ENCODE measurements at regions not wholly inside any gene's neighbourhood (a gene's known extent, or its start where the extent isn't known, plus 50 kb on each side); places are given as distances from the start of the nearest gene placed in this dataset.
A peak's percentile ranks its signal among the peaks of the same experiment; 100 is the strongest.

- TF ChIP-seq, protein P1, sequence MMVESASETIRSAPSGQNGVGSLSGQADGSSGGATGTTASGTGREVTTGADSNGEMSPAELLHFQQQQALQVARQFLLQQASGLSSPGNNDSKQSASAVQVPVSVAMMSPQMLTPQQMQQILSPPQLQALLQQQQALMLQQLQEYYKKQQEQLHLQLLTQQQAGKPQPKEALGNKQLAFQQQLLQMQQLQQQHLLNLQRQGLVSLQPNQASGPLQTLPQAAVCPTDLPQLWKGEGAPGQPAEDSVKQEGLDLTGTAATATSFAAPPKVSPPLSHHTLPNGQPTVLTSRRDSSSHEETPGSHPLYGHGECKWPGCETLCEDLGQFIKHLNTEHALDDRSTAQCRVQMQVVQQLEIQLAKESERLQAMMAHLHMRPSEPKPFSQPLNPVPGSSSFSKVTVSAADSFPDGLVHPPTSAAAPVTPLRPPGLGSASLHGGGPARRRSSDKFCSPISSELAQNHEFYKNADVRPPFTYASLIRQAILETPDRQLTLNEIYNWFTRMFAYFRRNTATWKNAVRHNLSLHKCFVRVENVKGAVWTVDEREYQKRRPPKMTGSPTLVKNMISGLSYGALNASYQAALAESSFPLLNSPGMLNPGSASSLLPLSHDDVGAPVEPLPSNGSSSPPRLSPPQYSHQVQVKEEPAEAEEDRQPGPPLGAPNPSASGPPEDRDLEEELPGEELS (CRISPR knock-in tag; IDR thresholded peaks at IDR 0.05; ENCODE audit: borderline replicate concordance) = no peak
- TF ChIP-seq ARID1B (IDR thresholded peaks at IDR 0.05) (peak; percentile 84), TCF3 (CRISPR knock-in tag; IDR thresholded peaks at IDR 0.05) (peak; percentile 71), TAL1 (IDR thresholded peaks at IDR 0.05) (peak; percentile 52; the same call in 1 of the 2 replicates), FOXM1 (IDR thresholded peaks at IDR 0.05; ENCODE audit: low read depth) (no peak), FOXM1 (CRISPR knock-in tag; IDR thresholded peaks at IDR 0.05; ENCODE audit: low read depth) (no peak), HNRNPH1 (optimal IDR thresholded peaks at IDR 0.05; ENCODE audit: low read depth, low read length) (no peak), ZNF586 (CRISPR knock-in tag; conservative IDR thresholded peaks at IDR 0.05) (no peak), TEAD2 (tag; IDR thresholded peaks at IDR 0.05) (no peak), SETDB1 (IDR thresholded peaks at IDR 0.05; ENCODE audit: low read length) (no peak), SMARCE1 (IDR thresholded peaks at IDR 0.05) (0 out of 2 replicates have a peak, but pooled peaks have one; percentile 39), CREBBP (IDR thresholded peaks at IDR 0.05; ENCODE audit: low read depth, low read length) (no peak), ZBTB8A (IDR thresholded peaks at IDR 0.05; ENCODE audit: partially characterized antibody) (no peak), NCOR1 (IDR thresholded peaks at IDR 0.05) (peak; percentile 74), TCF7 (IDR thresholded peaks at IDR 0.05; ENCODE audit: borderline replicate concordance) (no peak), RFX1 (IDR thresholded peaks at IDR 0.05) (no peak), ZNF24 (IDR thresholded peaks at IDR 0.05) (no peak), FOSL1 (tag; conservative IDR thresholded peaks at IDR 0.05) (no peak), RCOR1 (IDR thresholded peaks at IDR 0.05; ENCODE audit: borderline replicate concordance in 1 of 2, low read depth in 2 of 2, low read length in 2 of 2) (no peak), NFIC (IDR thresholded peaks at IDR 0.05) (0 out of 2 replicates have a peak, but pooled peaks have one; percentile 8), SMARCA4 (IDR thresholded peaks at IDR 0.05) (peak; percentile 60; the same call in 1 of the 2 replicates), ZNF175 (CRISPR knock-in tag; IDR thresholded peaks at IDR 0.05; ENCODE audit: low read depth) (no peak), ZBTB17 (CRISPR knock-in tag; IDR thresholded peaks at IDR 0.05) (no peak), SMAD4 (CRISPR knock-in tag; conservative IDR thresholded peaks at IDR 0.05) (no peak), DNMT1 (IDR thresholded peaks at IDR 0.05) (no peak), MBD2 (IDR thresholded peaks at IDR 0.05; ENCODE audit: borderline replicate concordance, low read depth) (no peak), DPF2 (IDR thresholded peaks at IDR 0.05) (peak; percentile 44; the same call in 1 of the 2 replicates), TEAD4 (IDR thresholded peaks at IDR 0.05; ENCODE audit: low read length) (peak; percentile 31; the same call in 1 of the 2 replicates), TEAD4 (CRISPR knock-in tag; IDR thresholded peaks at IDR 0.05; ENCODE audit: borderline replicate concordance) (no peak), ZNF354B (CRISPR knock-in tag; IDR thresholded peaks at IDR 0.05) (no peak), FOXK1 (CRISPR knock-in tag; IDR thresholded peaks at IDR 0.05; ENCODE audit: borderline replicate concordance) (no peak)
Observed at GRCh38 chr10:110421512-110422138, 76.1 kb upstream of the DUSP5 start (continued).

Data from K562 (cell line).